Epithelial cell of esophagus (primary cell): ENCODE measurements at regions not wholly inside any gene's neighbourhood (a gene's known extent, or its start where the extent isn't known, plus 50 kb on each side); places are given as distances from the start of the nearest gene placed in this dataset.

ENCODE experiments used
- DNase-seq: peaks from one replicate; pipeline ENCODE4 v3.0.0; 2010; ENCODE audit warnings: low read depth
- H3K4me3 ChIP-seq: 2 replicates; pipeline ENCODE4 v1.5.1; 2011; ENCODE audit warnings: mild to moderate bottlenecking, low read length, control low read depth
- CTCF ChIP-seq: IDR thresholded peaks from 2 replicates; pipeline ENCODE4 v1.5.1; 2011; ENCODE audit warnings: low read depth, mild to moderate bottlenecking, low read length, control low read depth, inconsistent platforms; ENCODE audit not compliant: insufficient read depth; ENCODE audit errors: missing control alignments

- DNase-seq: no peak
- no peak for TF ChIP-seq CTCF
- H3K4me3 ChIP-seq: no peak overlapping the region
Observed at GRCh38 chr12:24127919-24128721, 178.7 kb upstream of the SOX5 start.

DNA sequence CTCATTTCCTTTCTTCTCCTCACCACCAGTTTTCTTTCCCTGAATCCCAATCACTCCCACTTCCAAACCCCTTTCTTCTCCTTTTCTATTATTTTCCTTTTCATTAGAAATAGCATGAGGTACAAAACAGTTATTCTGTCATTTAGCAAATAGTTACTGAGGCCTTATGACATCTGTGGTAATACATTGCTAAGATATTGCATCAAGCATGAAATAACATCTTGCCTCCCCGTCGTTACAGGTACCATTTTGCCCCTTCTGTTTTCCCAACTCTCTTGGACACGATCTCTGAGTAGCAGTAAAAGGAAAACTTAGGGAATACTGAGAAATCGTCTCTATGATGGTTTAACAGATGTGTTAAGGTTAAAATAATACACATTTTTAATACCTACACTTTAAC, 175.8 kb upstream of the SOX5 start:
- DNase-seq: no peak
- TF ChIP-seq CTCF: no peak
- H3K4me3 ChIP-seq: no peak overlapping the region

GRCh38 chr12:24121911-24122310, 172.4 kb upstream of the SOX5 start:
- no peak for TF ChIP-seq CTCF
- H3K4me3 ChIP-seq: no peak overlapping the region
- DNase-seq: no peak

GRCh38 chr12:24118668-24119067, 169.2 kb upstream of the SOX5 start:
- TF ChIP-seq CTCF: no peak
- peak; percentile 2 for DNase-seq
- H3K4me3 ChIP-seq: no peak overlapping the region

- DNase-seq: no peak
- H3K4me3 ChIP-seq: no peak overlapping the region
- no peak for TF ChIP-seq CTCF
Observed at GRCh38 chr12:24116548-24116947, 167.1 kb upstream of the SOX5 start.

GRCh38 chr12:24113701-24114100, 164.2 kb upstream of the SOX5 start:
- H3K4me3 ChIP-seq: no peak overlapping the region

More at GRCh38 chr12:24113701-24114100, 164.2 kb upstream of the SOX5 start:
- TF ChIP-seq CTCF: no peak
- DNase-seq: no peak
